ENCODE measurements at regions not wholly inside any gene's neighbourhood (a gene's known extent, or its start where the extent isn't known, plus 50 kb on each side); places are given as distances from the start of the nearest gene placed in this dataset.

DNA sequence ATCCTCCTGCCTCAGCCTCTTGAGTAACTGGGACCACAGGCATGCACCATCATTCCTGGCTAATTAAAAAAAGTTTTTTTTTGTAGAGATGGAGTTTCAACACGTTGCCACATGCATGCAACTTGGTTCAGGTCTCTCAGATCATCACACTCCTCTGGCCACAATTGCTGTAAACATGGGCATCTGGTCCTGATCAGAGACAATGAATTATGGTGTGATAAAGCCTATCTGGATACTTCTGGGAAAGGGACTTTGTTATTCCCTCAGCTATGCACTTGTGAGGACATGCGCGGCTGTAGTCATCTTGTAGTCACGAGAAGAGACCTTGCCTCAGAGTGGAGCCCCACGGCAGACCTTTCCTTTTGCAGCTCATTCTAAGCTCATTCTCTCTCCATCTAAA is 210.9 kb upstream of the ZFP64 start:
- DNase-seq (ENCODE audit: low spot score): no peak

DNA sequence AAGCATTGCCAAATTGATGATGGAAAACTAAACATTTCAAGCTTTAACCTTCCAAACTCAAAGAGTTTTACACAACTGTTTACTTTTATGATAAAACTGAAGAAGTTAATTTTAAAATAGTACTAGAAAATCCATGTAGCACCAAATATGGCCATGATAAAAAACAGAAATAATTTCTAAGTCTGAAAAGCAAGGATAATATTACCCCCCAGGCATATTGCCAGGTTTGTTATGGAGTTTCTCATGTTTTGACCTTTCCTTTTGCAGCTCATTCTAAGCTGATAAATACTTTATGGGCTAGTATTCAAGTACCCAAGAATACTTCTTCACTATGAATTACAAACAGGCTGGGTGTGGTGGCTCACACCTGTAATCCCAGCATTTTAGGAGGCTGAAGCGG is 209.9 kb upstream of the ZFP64 start:
- no peak for DNase-seq (ENCODE audit: low spot score)

DNA sequence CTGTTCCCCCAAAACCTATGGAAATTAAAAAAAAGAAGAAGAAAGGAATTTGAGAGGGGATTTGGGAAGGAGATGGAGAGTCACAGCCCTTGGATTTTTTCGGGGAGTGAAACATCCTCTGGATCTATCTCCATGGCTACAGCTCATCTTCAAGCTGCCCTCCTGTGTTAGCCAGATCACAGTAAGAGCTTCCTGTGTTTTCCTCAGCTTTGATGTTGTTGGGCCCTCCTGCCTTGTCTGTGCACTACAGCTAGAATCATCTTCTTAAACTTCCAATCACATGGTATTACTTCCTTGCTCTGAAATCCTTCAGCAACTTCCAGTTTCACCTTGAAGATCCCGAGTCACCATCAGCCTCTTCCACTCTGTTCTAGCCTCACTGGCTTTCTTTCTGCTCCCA is 207.8 kb upstream of the ZFP64 start:
- no peak for DNase-seq (ENCODE audit: low spot score)

DNA sequence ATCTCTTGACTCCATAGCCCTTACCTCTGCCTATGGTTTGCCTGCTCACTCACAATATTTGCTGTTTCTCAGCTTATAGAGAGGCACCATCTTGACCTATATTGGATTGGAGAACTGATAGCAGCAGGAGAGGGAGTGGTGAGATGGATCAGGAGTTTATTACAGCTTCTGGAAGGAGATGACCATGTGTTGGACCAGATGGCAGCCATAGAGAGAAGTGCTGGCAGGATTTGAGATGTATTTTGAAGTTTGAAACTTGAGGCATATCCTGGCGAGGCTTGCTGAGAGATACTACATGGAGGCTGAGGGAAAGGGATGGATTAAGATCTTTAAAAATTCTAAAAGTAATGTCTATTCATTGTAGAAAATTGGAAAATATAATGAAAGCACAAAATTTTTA is 198.0 kb upstream of the ZFP64 start:
- no peak for DNase-seq (ENCODE audit: low spot score)

DNA sequence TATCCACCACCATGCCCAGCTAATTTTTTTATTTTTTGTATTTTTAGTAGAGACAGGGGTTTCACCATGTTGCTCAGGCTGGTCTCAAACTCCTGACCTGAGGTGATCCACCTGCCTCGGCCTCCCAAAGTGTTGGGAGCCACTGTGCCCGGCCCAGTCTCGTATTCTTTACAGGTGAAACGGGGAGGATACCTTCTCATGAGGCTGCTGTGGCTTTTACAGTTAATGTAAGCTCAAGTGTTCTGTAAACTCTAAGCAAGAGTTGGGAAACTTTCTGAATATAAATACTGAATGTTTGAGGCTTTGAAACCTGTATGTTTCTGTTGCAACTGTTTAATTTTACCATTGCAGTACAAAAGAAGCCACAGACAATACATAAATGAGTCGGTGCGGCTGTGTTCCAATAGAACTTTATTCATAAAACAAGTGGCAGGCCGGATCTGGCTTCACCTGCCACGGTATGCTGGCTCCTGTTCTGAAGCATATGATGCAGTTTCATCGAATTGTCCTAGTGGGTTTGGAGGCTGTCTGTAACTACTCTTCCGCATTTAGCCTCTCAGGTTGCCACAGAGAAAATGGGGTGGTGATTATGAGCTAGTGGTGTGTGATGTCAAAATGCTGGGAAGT is 192.5 kb upstream of the ZFP64 start:
- no peak for DNase-seq (ENCODE audit: low spot score)

DNA sequence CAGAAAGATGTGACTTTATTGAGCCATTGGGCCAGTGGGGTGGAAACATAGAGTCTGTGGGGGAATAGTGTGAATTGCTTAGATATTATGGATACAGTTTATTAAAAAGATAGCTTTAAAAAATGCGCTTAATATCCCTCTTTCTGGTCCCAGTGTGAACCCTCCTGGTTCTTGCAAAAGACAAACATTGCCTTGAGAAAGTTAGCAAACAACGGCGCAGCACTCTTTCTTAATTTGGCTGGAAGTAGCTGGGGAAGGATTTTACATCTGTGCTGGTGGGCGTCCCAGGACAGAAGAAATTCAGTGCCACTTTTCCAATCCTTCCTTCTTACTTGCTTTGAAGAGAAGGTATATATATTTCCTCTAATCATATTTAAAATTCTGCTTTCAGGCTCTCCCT is 191.4 kb upstream of the ZFP64 start:
- no peak for DNase-seq (ENCODE audit: low spot score)

DNA sequence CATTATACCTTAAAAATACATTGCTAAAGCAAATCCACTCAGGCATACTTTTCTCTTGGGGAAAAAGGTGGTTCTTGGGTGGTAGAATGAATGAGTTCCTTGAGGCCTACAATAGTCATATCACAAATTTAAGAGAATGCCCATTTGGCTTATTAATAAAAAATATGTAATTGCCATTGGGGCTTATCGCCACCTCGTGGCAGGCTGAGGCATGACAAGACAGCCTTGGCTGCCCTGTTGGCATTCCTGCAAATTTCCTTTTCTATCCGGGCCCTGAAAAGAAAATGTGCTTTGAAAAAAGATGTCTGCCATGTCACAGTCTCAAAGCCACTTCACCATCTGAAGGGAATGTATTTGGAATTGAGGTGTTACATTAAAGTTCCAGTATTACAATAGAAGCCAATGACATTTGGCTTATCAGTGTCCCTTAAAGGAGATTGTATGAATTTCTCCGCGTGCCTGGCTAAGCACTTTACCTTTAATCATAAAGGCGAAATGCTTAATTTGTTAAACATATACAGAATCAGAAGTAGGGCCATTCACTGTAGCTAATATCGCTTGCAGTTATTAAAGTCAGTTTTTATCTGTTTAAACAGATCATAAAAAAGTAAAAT is 188.3 kb upstream of the ZFP64 start:
- no peak for DNase-seq (ENCODE audit: low spot score)

DNA sequence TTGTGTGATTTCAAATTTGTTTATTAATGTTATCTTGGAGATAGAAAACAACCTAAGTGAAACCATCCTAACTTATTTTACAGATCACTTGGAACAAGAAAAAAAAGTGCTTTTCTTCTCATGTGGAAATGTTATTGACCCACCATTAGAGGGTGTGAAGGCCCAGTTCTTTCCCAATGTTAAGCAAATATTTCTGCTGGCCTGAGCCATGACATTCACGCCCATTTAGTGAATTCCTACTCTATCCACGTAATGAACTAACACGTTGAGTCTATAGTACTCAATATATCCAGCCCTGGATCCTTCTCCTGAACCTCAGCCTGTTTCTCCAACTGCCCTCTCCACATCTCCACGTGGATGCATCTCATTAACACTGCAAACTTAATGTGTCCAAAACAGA is 180.6 kb upstream of the ZFP64 start:
- DNase-seq (ENCODE audit: low spot score): no peak

DNA sequence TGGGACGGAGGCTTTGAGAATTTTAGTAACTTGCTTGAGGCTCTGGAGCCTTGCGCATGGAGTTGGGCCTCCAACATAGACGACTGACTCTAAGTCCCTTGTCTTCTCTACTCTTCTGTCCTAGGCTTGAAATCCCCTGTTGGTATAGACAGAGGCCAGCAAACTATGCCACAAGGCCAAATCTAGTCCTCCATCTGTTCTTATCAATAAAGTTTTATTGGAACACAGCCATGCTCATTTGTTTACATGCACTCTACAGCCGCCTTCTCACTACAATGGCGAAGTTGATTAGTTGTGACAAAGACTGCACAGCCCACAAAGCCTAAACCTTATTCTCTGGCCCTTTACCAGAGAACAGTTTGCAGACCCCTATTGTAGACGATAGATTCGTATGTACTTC is 174.1 kb upstream of the ZFP64 start:
- no peak for DNase-seq (ENCODE audit: low spot score)

DNA sequence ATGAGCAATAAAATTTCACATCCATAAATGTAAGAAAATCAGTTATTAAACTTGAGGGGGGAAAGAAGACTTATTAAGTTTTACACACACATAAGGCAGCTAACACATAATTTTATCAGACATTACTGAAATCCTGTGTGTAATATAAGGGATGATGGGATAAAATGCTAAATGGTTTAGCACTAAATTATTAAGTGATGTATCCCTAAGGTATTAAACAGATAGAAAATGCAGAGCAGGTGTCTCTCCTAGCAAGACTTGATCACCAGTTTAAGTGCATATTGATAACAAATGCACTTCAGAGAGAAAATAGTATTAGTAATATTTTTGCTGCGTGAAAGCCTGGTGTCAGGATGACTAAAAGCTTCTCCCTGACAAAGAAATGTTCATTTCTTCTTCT is 172.8 kb upstream of the ZFP64 start:
- DNase-seq (ENCODE audit: low spot score): no peak

DNA sequence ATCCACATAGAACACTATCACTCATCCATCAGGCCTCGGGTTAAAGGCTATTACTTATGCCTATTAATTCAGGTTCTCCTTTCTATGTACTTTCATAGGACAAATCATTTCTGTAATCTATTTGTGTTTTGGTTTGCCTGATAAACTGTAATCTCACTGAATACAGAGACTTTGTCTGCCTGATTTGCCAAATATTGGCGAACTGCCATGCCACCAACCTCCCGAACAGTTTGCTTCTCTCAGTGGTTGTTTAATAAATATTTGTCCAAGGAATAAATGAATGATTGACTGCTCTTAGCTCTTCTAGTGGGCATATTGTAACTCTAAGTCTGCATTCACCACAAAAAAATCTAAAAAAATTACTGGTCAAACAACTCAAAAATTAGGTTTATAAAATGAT is 170.1 kb upstream of the ZFP64 start:
- DNase-seq (ENCODE audit: low spot score): no peak

DNA sequence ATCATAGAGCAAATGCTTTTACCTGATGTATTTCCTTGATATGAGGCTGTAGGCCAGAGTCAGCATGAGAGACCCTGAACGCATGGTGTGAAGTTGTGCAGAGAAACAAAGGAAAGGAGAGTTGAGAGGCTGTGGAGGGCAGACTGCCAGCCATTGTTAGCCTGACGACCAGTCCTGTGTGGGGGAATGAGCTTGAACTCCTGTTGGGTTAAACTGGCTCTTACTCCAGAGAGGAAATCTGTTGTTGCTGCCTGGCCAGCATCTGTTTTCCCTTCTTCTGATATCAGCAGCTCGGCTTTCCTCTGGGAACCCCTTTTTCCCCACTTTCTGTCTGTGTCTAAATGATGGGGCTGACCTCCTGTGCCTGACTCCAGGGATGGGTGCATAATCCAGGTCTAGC is 158.2 kb upstream of the ZFP64 start:
- DNase-seq (ENCODE audit: low spot score): no peak

DNA sequence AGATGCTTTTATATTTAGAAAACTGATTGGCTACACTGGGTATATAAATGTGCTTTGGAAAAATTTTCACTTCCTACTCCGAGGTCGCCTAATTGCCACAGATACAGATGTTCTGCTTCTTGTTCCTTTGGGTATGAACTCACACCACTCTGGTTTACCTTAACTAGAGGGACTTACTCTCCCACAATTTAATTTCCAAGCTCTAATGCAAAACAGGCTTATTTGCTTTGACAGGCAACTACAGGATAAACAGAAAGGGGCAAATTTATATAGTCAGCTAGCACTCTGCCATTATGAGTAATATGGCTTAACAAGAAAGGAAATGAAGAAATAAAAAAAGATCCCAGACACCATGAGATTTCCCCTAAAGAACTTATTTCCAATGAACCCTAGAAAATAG is 156.9 kb upstream of the ZFP64 start:
- no peak for DNase-seq (ENCODE audit: low spot score)

DNA sequence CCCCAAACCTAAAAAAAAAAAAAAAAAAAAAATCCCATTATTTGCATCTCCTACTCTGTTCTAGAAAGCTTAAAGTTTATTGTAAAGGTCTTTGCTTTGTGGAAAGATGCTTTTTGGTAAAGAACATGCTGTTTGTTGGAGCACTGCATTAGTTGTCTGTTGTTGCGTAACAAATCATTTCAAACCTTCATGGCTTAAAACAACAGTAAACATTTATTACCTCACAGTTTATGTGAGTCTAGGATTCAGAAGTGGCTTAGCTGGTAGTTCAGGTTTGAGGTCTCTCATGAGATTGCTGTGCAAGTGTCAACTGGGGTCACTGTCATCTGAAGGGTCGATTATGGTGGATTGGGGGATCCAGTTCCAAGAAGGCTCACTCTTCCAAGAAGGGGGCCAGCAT is 155.2 kb upstream of the ZFP64 start:
- DNase-seq (ENCODE audit: low spot score): no peak

DNA sequence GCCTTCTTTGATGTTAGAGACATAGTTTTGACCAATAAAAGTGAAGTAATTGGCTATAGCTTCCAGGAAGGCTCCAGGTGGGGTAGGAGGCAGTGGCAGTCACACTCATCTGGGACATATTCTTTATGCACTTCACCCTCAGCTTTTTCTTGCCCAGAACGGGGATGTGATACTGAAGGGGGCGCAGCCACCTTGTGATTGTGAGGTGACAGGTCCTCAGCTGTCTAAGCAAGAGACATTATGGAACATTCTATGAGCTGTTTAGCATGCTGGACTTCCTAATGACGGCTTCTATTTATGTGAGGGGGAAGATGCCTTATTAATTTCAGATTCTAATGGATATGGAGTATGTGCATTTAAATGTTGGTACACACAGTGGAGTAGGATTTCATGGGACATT is 151.3 kb upstream of the ZFP64 start:
- DNase-seq (ENCODE audit: low spot score): no peak

DNA sequence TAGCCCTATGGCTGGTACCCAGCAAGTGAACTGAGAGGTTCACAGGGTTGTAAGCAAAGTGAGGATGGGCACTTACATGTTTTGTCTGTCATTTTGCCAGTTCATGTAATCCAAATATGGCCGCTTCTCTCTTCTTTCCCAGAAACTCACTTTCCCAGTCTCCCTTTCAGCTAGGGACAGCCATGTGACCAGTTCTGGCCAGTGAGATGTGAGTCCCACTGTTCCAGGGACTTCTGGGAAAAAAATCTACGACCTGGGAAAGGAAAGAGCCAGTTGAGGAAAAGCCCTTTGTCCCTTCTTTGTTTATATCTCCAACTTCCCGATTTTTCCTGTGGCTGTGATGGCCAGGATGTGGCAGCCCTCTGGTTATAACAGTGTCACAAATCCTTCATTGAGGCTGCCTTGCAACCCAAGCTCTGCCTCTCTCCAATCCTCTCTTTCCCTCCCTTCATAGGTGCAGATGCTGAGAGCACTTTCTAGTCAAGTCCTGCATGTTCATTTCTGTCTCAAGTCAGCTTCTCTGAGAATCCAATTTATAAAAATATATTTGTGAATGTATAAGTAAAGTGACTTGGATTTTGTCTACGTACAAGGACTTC is 148.6 kb upstream of the ZFP64 start:
- DNase-seq (ENCODE audit: low spot score): no peak

DNA sequence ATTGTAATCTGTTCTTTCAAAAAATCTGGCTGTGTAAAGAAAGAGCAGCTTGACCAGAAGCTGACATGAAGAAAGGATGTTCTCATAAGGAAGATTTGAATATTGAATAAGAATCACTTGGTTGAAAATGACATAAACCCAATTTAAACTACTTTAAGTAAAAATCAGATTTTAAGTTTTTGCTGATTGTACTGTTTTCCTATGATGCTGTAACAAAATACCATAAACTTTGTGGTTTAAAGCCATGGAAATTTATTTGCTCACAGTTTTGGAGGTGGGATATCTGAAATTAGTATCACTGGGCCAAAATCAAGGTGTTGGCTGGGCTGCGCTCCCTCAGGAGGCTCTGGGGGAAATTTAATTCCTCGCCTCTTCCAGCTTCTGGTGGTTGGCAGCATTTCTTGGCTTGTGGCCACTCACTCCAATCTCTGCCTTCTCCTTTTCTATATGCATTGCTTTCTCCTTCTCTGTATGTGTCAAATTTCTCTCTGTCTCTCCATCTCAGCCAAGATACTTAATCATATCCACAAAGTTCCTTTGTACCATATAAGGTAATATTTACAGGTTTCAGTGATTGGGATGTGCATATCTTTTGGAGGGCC is 141.2 kb upstream of the ZFP64 start:
- DNase-seq (ENCODE audit: low spot score): no peak

DNA sequence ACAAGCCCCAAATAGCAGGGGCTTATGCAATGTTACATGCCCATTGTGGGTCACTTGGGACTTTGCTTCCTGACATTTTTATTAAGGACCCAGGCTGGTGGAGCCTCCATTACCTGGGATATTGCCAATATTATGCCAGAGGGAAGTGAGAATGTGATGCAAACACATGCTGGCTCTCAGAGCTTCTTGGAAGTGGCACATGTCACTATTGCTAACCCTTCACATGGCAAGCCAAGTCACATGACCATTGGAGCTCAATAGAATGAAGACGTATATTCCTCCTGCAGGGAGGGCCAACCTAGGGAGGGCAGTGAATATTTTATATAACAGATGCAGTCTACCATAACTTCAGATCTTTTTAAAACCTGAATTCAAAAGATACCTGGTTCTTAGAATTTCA is 140.7 kb upstream of the ZFP64 start:
- no peak for DNase-seq (ENCODE audit: low spot score)

DNA sequence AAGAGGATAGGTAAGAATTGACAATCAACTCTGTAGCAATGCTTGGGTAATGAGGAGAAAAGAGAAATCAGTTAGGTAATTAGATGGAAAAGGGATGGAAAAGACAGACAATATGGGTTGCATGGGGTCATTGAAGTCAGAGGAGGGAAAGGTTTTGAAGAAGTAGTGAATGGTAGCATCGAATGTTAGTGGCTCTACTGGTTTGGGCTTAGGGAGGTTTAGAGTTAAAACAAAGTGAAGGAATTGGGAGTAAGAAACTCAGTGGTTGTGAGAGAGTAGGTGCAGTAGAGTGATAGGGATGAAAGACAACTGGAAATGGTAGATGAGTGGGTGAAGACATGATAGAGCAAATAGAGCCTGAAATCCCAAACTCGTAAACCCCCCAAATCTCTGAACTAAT is 140.1 kb upstream of the ZFP64 start:
- DNase-seq (ENCODE audit: low spot score): no peak

DNA sequence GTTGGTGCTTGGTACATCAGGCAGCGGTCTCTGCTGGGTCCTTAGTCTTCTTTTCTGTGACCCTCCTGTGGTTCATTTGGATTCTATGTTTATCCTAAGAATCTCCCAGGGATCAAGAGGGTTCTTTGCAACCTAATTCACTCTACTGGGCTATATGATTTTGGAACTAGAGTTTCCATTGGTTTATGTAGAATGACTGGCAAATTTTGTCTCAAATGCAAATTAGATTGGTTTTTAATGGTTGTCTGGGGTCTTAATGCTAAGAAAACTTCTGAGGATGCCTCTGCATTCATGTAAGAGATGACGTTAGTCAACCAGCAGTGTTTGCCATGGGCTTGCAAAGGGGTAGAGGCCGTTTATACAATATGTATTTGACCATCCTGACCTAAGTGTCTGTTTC is 129.8 kb upstream of the ZFP64 start:
- DNase-seq (ENCODE audit: low spot score): no peak

DNA sequence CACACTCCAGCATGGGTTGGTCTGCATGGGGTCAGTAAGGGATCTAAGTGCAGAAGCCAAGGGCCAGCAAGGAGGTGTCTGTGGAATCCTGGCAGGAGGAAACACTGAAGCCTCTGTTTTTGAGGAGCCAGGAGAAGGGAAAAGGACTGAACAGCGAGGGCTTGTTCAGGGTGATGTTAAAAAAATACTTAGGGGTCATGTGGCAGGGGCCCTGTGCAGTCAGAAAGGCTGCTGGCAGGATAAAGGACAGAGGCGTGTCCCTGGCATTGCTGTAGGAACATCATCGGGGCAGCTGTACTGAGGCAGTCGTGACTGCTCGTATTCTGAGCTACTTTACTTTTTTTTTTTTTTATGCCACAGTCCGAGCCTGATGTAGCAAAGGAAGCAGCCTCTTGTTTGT is 127.1 kb upstream of the ZFP64 start:
- no peak for DNase-seq (ENCODE audit: low spot score)

DNA sequence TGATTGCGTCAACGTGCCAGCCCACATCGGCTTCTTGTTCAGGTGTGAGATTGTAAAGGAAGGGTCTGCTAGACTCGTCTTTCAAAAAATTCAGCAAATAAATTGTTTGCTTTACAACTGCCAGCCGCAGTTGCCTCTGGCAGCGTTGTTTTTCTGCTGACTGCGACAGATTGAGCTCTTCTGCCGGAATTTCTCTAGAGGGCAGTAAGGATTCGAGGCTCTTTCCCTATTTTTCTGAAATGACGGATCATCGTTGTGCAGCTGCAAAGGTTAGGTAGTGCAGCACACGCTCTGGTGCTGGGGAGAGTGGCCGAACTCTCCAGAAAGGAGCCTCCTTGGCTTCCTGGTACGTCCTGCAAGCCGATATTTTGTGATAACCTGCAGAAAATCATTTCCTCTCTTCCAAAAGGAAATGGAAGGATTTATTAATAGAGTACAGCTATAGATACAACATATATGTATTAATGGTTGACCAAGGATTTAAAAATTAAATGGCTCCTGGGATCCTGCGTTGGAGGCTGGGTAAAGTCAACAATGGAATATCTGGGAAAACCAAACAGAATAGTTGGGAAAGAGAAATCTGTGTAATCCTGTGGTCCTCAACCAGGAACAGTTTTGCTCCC is 121.9 kb upstream of the ZFP64 start:
- DNase-seq (ENCODE audit: low spot score): no peak

DNA sequence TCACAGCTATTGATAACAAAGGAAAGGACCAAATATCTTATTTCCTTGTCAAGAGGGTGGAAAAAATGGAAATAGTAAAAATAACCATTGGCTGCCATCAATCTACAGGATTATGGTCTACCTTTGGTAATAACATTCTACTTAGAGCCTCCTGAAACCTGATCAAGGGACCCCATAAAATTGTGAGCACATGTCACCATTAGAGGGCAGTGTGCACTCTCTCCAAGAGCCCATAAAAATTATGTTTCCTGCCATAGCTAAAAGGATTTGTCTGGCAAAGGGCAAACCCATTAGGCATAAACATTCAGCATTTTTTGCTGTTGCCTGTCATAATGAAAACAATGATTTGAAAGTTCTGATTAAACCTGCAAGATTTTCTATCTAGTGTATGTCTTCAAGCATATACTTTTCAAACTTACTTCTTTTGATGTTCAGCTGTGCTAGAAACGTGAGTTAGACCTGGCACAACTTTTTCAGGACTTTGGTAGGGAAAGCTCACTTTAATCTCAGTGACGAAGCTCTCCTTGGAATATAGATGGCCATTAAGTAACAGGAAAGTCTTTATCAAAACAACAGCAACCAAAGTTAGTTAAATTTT is 120.7 kb upstream of the ZFP64 start:
- DNase-seq (ENCODE audit: low spot score): no peak

Data from hematopoietic multipotent progenitor cell treated with erythropoietin and hydrocortisone succinate and interleukin-3 and kit ligand, for 17 days (in vitro differentiated cells).